DND-41 (cell line): ENCODE measurements at regions not wholly inside any gene's neighbourhood (a gene's known extent, or its start where the extent isn't known, plus 50 kb on each side); places are given as distances from the start of the nearest gene placed in this dataset.
A peak's percentile ranks its signal among the peaks of the same experiment; 100 is the strongest.

Experiments used
- ATAC-seq: fragments of 200-7000 bp; cut with Tn5 transposase; 3 replicates; pipeline ENCODE4 v1.9.1; 2021; ENCODE audit warnings: low read depth; ENCODE audit not compliant: insufficient read depth
- DNase-seq: peaks from one replicate; pipeline ENCODE4 v3.0.0-alpha.2; 2020
- H2AFZ ChIP-seq: 2 replicates; pipeline ENCODE4 v1.6.0; 2012; ENCODE audit warnings: low read depth, low read length
- H3K27ac ChIP-seq: 2 replicates; pipeline ENCODE4 v1.5.1; 2012; ENCODE audit warnings: low read length, inconsistent platforms
- H3K27me3 ChIP-seq: fragments of 200-600 bp; sonication (generic); 2 replicates; pipeline ENCODE4 v1.6.0; 2012; ENCODE audit warnings: low read length, mild to moderate bottlenecking, inconsistent platforms; ENCODE audit not compliant: insufficient read depth, poor library complexity
- H3K36me3 ChIP-seq: 2 replicates; pipeline ENCODE4 v1.5.1; 2012; ENCODE audit warnings: low read length, inconsistent platforms; ENCODE audit not compliant: insufficient read depth
- H3K4me1 ChIP-seq: 2 replicates; pipeline ENCODE4 v1.5.1; 2012; ENCODE audit warnings: mild to moderate bottlenecking, low read length; ENCODE audit not compliant: insufficient read depth
- H3K4me2 ChIP-seq: 2 replicates; pipeline ENCODE4 v1.6.0; 2012; ENCODE audit warnings: mild to moderate bottlenecking, moderate library complexity, low read length, inconsistent platforms; ENCODE audit not compliant: insufficient read depth
- H3K4me3 ChIP-seq, 2 experiments: fragments of 200-600 bp in 1 of 2; shearing (Covaris generic) in 1 of 2; 2 replicates each; pipeline ENCODE4 v1.5.1; 2012 to 2016; ENCODE audit warnings: inconsistent platforms in 2 of 2, low read length in 2 of 2, mild to moderate bottlenecking in 2 of 2, low read depth in 1 of 2, moderate library complexity in 1 of 2
- H3K79me2 ChIP-seq: 2 replicates; pipeline ENCODE4 v1.6.0; 2012; ENCODE audit warnings: low read length, inconsistent platforms; ENCODE audit not compliant: insufficient read depth
- H3K9ac ChIP-seq: 2 replicates; pipeline ENCODE4 v1.6.0; 2012; ENCODE audit warnings: low read depth, mild to moderate bottlenecking, inconsistent platforms, low read length, moderate library complexity
- H3K9me3 ChIP-seq: 2 replicates; pipeline ENCODE4 v1.5.1; 2012; ENCODE audit warnings: low read length, moderate library complexity, mild to moderate bottlenecking, inconsistent platforms; ENCODE audit not compliant: insufficient read depth, severe bottlenecking
- H4K20me1 ChIP-seq: 2 replicates; pipeline ENCODE4 v1.6.0; 2012; ENCODE audit warnings: low read length; ENCODE audit not compliant: insufficient read depth
- EZH2 ChIP-seq: IDR thresholded peaks from 3 replicates; pipeline ENCODE4 v1.6.1; 2012; ENCODE audit warnings: borderline replicate concordance, low read depth, mild to moderate bottlenecking, moderate library complexity, low read length, inconsistent platforms; ENCODE audit not compliant: severe bottlenecking
- TF ChIP-seq, protein P1 (sequence below): IDR thresholded peaks from 2 replicates; pipeline ENCODE4 v1.5.1; 2012; ENCODE audit warnings: borderline replicate concordance, low read length, moderate library complexity, mild to moderate bottlenecking; ENCODE audit not compliant: poor library complexity, severe bottlenecking; ENCODE audit errors: extremely low read depth

DNA sequence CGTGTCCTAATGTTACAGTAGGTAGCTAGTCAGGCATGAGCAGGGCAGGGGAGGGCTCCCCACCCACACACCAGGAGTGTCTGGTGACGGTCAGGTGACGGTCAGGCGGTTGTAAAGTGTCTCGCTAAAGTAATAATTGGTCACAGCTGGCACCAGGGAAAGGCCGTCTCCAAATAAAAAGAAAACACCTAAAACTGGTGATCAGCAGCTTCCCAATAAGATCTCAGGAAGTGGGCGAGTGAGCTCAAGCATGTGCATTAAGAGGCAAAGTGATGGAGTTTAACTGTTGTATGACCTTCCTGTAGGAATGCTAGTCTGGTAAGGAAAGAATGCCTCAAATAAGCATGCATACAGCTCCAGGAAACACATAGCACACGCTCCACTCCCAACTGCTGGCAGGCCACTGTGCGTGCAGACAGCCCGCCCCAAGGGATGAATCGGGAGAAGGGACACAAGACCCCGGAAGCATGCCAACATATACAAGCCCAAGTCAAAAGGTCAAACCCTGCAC, 177.1 kb downstream of the RNF144A start:
- peaks cover 4% of the 10 kb centered on the region; the same call in 1 of the 2 replicates for H3K4me1 ChIP-seq
- H3K4me2 ChIP-seq = no peak overlapping the region
- no peak overlapping the region for H3K4me3 ChIP-seq
- H3K9me3 ChIP-seq = no peaks in the 10 kb centered on the region
- H3K27me3 ChIP-seq = no peaks in the 10 kb centered on the region
- DNase-seq = no peak
- no peak overlapping the region for H2AFZ ChIP-seq
- no peaks in the 10 kb centered on the region for H3K36me3 ChIP-seq
- H3K79me2 ChIP-seq = no peaks in the 10 kb centered on the region
- ATAC-seq = no peak
- H4K20me1 ChIP-seq = no peaks in the 10 kb centered on the region
- no peak overlapping the region for H3K27ac ChIP-seq
- TF ChIP-seq EZH2 = no peak
- TF ChIP-seq, protein P1, sequence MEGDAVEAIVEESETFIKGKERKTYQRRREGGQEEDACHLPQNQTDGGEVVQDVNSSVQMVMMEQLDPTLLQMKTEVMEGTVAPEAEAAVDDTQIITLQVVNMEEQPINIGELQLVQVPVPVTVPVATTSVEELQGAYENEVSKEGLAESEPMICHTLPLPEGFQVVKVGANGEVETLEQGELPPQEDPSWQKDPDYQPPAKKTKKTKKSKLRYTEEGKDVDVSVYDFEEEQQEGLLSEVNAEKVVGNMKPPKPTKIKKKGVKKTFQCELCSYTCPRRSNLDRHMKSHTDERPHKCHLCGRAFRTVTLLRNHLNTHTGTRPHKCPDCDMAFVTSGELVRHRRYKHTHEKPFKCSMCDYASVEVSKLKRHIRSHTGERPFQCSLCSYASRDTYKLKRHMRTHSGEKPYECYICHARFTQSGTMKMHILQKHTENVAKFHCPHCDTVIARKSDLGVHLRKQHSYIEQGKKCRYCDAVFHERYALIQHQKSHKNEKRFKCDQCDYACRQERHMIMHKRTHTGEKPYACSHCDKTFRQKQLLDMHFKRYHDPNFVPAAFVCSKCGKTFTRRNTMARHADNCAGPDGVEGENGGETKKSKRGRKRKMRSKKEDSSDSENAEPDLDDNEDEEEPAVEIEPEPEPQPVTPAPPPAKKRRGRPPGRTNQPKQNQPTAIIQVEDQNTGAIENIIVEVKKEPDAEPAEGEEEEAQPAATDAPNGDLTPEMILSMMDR = no peak
- no peak overlapping the region for H3K9ac ChIP-seq

DNA sequence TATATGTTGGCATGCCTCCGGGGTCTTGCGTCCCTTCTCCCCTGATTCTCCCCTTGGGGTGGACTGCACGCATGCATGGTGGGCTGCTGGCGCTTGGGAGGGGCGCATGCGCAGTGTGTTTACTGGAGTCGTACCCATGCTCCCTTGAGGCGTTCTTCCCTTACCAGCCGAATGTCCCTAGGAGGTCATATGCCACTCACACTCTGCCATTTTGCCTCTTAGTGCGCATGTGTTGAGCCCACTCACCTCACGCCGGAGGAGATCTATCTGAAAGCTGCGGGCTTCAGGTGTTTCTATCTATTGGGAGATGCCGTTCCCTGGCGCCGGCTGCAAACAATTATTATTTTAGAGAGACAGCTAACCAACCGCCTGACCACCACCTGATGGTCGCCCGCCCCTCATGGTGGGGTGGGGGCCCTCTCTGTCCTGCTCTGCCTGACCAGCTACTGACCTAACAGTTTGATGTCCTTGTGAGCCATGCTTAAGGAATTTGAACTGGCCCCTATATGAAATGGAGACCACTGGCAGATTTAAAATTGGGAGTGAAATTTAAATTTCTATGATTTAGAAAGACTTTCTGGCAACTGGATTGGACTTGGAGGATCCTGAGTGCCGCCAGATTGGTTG, 179.6 kb downstream of the RNF144A start:
- no peaks in the 10 kb centered on the region for H3K36me3 ChIP-seq
- H3K9ac ChIP-seq = no peak overlapping the region
- ATAC-seq (no peak), DNase-seq (no peak)
- no peaks in the 10 kb centered on the region for H3K27me3 ChIP-seq
- no peaks in the 10 kb centered on the region for H3K9me3 ChIP-seq
- no peak overlapping the region for H2AFZ ChIP-seq
- no peaks in the 10 kb centered on the region for H4K20me1 ChIP-seq
- H3K4me3 ChIP-seq = no peak overlapping the region
- H3K4me2 ChIP-seq = no peak overlapping the region
- no peak for TF ChIP-seq EZH2
- TF ChIP-seq, protein P1 = no peak
- H3K27ac ChIP-seq = no peak overlapping the region
- no peaks in the 10 kb centered on the region for H3K79me2 ChIP-seq
- peaks cover 4% of the 10 kb centered on the region; the same call in 1 of the 2 replicates for H3K4me1 ChIP-seq

DNA sequence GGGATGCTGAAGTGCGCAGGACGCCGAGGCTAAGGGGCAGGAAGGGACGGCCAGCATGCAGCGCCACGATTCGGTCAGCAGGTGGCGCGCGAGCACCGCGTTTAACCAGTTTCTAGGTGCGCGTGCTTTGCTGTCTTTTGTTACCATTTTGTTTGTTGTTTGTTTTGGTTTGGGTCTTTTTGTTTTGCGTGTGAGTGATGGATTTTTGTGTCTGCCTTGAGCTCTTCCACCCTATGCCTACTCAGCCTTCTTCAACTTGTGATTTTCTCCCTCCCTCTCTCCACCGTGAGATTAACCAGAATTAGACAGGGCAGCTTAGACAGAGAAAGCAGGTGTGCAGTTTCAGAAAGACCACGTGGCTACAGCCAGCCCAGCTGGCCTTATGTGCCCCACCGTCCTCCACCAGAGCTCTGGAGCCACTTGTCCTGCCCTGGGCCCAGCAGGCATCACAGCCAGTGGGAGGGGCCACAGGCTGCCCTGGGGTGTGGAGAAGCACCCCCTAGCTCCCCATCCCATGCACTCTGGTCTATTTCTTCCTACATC, 180.2 kb downstream of the RNF144A start:
- DNase-seq = peak; percentile 56
- Histone ChIP-seq H3K4me2 (no peak overlapping the region), H3K27ac (no peak overlapping the region), H3K4me3 (no peak overlapping the region), H3K9me3 (no peaks in the 10 kb centered on the region), H3K27me3 (no peaks in the 10 kb centered on the region), H3K36me3 (no peaks in the 10 kb centered on the region), H2AFZ (peak overlapping the region; percentile 65), H3K4me1 (peaks cover 4% of the 10 kb centered on the region; the same call in 1 of the 2 replicates), H3K9ac (no peak overlapping the region), H3K79me2 (no peaks in the 10 kb centered on the region), H4K20me1 (no peaks in the 10 kb centered on the region)
- no peak for TF ChIP-seq EZH2
- TF ChIP-seq, protein P1 = peak; percentile 96
- ATAC-seq = peak; percentile 88
